ENCODE measurements at regions not wholly inside any gene's neighbourhood (a gene's known extent, or its start where the extent isn't known, plus 50 kb on each side); places are given as distances from the start of the nearest gene placed in this dataset.

- DNase-seq (no peak), FAIRE-seq (no peak)
- Histone ChIP-seq H3K4me3 (ENCODE audit: low read length in 3 of 3) (peak overlapping the region in 1 of 3 donors; percentile 24), H3K4me1 (ENCODE audit: control insufficient read depth in 2 of 3, insufficient read depth in 2 of 3, low read depth in 1 of 3, low read length in 3 of 3) (no peaks in the 10 kb centered on the region), H3K9ac (ENCODE audit: low read length in 3 of 3) (no peak overlapping the region), H3K9me3 (ENCODE audit: control insufficient read depth in 2 of 3, insufficient read depth in 1 of 3, low read length in 3 of 3) (no peaks in the 10 kb centered on the region), H3K27ac (ENCODE audit: low read depth in 2 of 2, low read length in 2 of 2) (no peak overlapping the region), H3K36me3 (ENCODE audit: control insufficient read depth in 2 of 3, insufficient read depth in 3 of 3, low read length in 3 of 3) (no peaks in the 10 kb centered on the region), H3K27me3 (ENCODE audit: control insufficient read depth, insufficient read depth, low read length) (no peaks in the 10 kb centered on the region)
- no peak for TF ChIP-seq CTCF (IDR thresholded peaks at IDR 0.05; ENCODE audit: borderline replicate concordance, extremely low read depth, insufficient read depth)
- intact Hi-C loops (cut with DNase I) = no loop called here
Observed at GRCh38 chr5:5025098-5025773, 114.9 kb upstream of the ADAMTS16 start.

GRCh38 chr5:5025774-5026408 lies 114.2 kb upstream of the ADAMTS16 start:
- Histone ChIP-seq H3K4me1 (ENCODE audit: control insufficient read depth in 2 of 3, insufficient read depth in 2 of 3, low read depth in 1 of 3, low read length in 3 of 3) (no peaks in the 10 kb centered on the region), H3K4me3 (ENCODE audit: low read length in 3 of 3) (peak overlapping the region in 1 of 3 donors; percentile 24), H3K9ac (ENCODE audit: low read length in 3 of 3) (no peak overlapping the region), H3K36me3 (ENCODE audit: control insufficient read depth in 2 of 3, insufficient read depth in 3 of 3, low read length in 3 of 3) (no peaks in the 10 kb centered on the region), H3K27ac (ENCODE audit: low read depth in 2 of 2, low read length in 2 of 2) (no peak overlapping the region), H3K27me3 (ENCODE audit: control insufficient read depth, insufficient read depth, low read length) (no peaks in the 10 kb centered on the region), H3K9me3 (ENCODE audit: control insufficient read depth in 2 of 3, insufficient read depth in 1 of 3, low read length in 3 of 3) (no peaks in the 10 kb centered on the region)
- TF ChIP-seq CTCF (IDR thresholded peaks at IDR 0.05; ENCODE audit: borderline replicate concordance, extremely low read depth, insufficient read depth) = no peak
- DNase-seq (peak in 1 of 5 donors; percentile 6), FAIRE-seq (no peak)
- intact Hi-C loops (cut with DNase I) = no loop called here

- TF ChIP-seq CTCF (IDR thresholded peaks at IDR 0.05; ENCODE audit: borderline replicate concordance, extremely low read depth, insufficient read depth) = no peak
- Histone ChIP-seq H3K27ac (ENCODE audit: low read depth in 2 of 2, low read length in 2 of 2) (no peak overlapping the region), H3K27me3 (ENCODE audit: control insufficient read depth, insufficient read depth, low read length) (no peaks in the 10 kb centered on the region), H3K9me3 (ENCODE audit: control insufficient read depth in 2 of 3, insufficient read depth in 1 of 3, low read length in 3 of 3) (no peaks in the 10 kb centered on the region), H3K4me3 (ENCODE audit: low read length in 3 of 3) (no peak overlapping the region), H3K4me1 (ENCODE audit: control insufficient read depth in 2 of 3, insufficient read depth in 2 of 3, low read depth in 1 of 3, low read length in 3 of 3) (no peaks in the 10 kb centered on the region), H3K9ac (ENCODE audit: low read length in 3 of 3) (no peak overlapping the region), H3K36me3 (ENCODE audit: control insufficient read depth in 2 of 3, insufficient read depth in 3 of 3, low read length in 3 of 3) (no peaks in the 10 kb centered on the region)
- intact Hi-C loops (cut with DNase I) = no loop called here
- FAIRE-seq = no peak
- no peak for DNase-seq
Observed at GRCh38 chr5:5026409-5026785, 113.7 kb upstream of the ADAMTS16 start.

All from kidney (tissue), 13 donors.